Activated CD8-positive, alpha-beta T cell treated with anti-CD3 and anti-CD28 coated beads for 36 hours (primary cell): ENCODE measurements at regions not wholly inside any gene's neighbourhood (a gene's known extent, or its start where the extent isn't known, plus 50 kb on each side); places are given as distances from the start of the nearest gene placed in this dataset.

ENCODE experiments used
- ATAC-seq: fragments of 200-7000 bp; cut with Tn5 transposase; one replicate; pipeline ENCODE4 v1.10.0; 2021; ENCODE audit warnings: mild to moderate bottlenecking, moderate library complexity
- CTCF ChIA-PET: fragments of 350-600 bp; sonication (Branson Sonifier 250); formaldehyde crosslinking; loops from one replicate; lab custom pipeline; 2021; ENCODE audit warnings: antibody characterized with exemption; lab: Charles Lee
- POLR2A ChIA-PET: fragments of 350-600 bp; sonication (Branson Sonifier 250); formaldehyde crosslinking; loops from one replicate; lab custom pipeline; 2021; ENCODE audit warnings: antibody characterized with exemption; lab: Charles Lee
- DNase-seq: peaks from one replicate; pipeline ENCODE4 v3.0.0-alpha.2; 2020
- H3K27ac Mint-ChIP-seq: one replicate; pipeline ENCODE4 v1.8.0; 2021; ENCODE audit warnings: mild to moderate bottlenecking, mixed read lengths
- H3K27me3 Mint-ChIP-seq: one replicate; pipeline ENCODE4 v1.8.0; 2021; ENCODE audit warnings: mixed read lengths
- H3K36me3 Mint-ChIP-seq: one replicate; pipeline ENCODE4 v1.8.0; 2021; ENCODE audit warnings: low read depth, mixed read lengths
- H3K4me1 Mint-ChIP-seq: one replicate; pipeline ENCODE4 v1.8.0; 2021; ENCODE audit warnings: low read depth, mixed read lengths
- H3K4me3 Mint-ChIP-seq: one replicate; pipeline ENCODE4 v1.8.0; 2021; ENCODE audit warnings: mild to moderate bottlenecking, moderate library complexity, mixed read lengths
- H3K9me3 Mint-ChIP-seq: one replicate; pipeline ENCODE4 v1.8.0; 2021; ENCODE audit warnings: mixed read lengths
- CTCF ChIP-seq: fragments of 200-600 bp; IDR thresholded peaks from one replicate; pipeline ENCODE4 v1.8.0; 2022; ENCODE audit warnings: antibody characterized with exemption, mild to moderate bottlenecking
- intact Hi-C: fragments of 100-400 bp; cut with micrococcal nuclease; formaldehyde crosslinking; loops from one replicate; pipeline ENCODE4 v1.10.0; 2022

GRCh38 chr2:217647226-217647625 is 355.6 kb downstream of the TNS1 start:
- no peaks in the 10 kb centered on the region for H3K9me3 Mint-ChIP-seq
- no peaks in the 10 kb centered on the region for H3K27me3 Mint-ChIP-seq
- H3K4me1 Mint-ChIP-seq, result peaks cover 2% of the 10 kb centered on the region
- intact Hi-C loops, result no loop called here
- H3K4me3 Mint-ChIP-seq, result no peak overlapping the region
- CTCF ChIA-PET, result interaction anchor here (0.9 to 2.1 kb wide), 4 partner anchors 10 to 142 kb away, joined by 3 to 8 read pairs (median 4); no protein-coding TSS in a partner anchor
- ATAC-seq (no peak), DNase-seq (no peak)
- POLR2A ChIA-PET, result no interaction called here
- H3K27ac Mint-ChIP-seq, result no peak overlapping the region
- no peaks in the 10 kb centered on the region for H3K36me3 Mint-ChIP-seq
- no peak for TF ChIP-seq CTCF

- no peaks in the 10 kb centered on the region for H3K36me3 Mint-ChIP-seq
- no peak overlapping the region for H3K4me3 Mint-ChIP-seq
- POLR2A ChIA-PET, result interaction anchor here (1.0 kb wide), 1 partner anchor 35 kb away, joined by 3 read pairs; no protein-coding TSS in a partner anchor
- TF ChIP-seq CTCF, result no peak
- H3K4me1 Mint-ChIP-seq, result peaks cover 1% of the 10 kb centered on the region
- CTCF ChIA-PET, result no interaction called here
- DNase-seq (no peak), ATAC-seq (no peak)
- no peaks in the 10 kb centered on the region for H3K9me3 Mint-ChIP-seq
- no peak overlapping the region for H3K27ac Mint-ChIP-seq
- intact Hi-C loops, result no loop called here
- no peaks in the 10 kb centered on the region for H3K27me3 Mint-ChIP-seq
Measured at GRCh38 chr2:217645896-217646295, 356.9 kb downstream of the TNS1 start.

- Mint-ChIP-seq H3K4me3 (no peak overlapping the region), H3K36me3 (no peaks in the 10 kb centered on the region), H3K27ac (no peak overlapping the region), H3K9me3 (no peaks in the 10 kb centered on the region), H3K4me1 (no peaks in the 10 kb centered on the region), H3K27me3 (no peaks in the 10 kb centered on the region)
- CTCF ChIA-PET, result no interaction called here
- no peak for TF ChIP-seq CTCF
- ATAC-seq (no peak), DNase-seq (no peak)
- POLR2A ChIA-PET, result no interaction called here
- intact Hi-C loops, result no loop called here
Measured at GRCh38 chr2:217643789-217644301, 358.9 kb downstream of the TNS1 start.

GRCh38 chr2:217642944-217643343 is 359.9 kb downstream of the TNS1 start:
- no peak overlapping the region for H3K27ac Mint-ChIP-seq
- CTCF ChIA-PET, result interaction anchor here (0.8 to 0.9 kb wide), 2 partner anchors 9 to 70 kb away, joined by 3 read pairs; no protein-coding TSS in a partner anchor
- ATAC-seq, result no peak
- intact Hi-C loops, result no loop called here
- TF ChIP-seq CTCF, result no peak
- H3K27me3 Mint-ChIP-seq, result no peaks in the 10 kb centered on the region
- no peaks in the 10 kb centered on the region for H3K9me3 Mint-ChIP-seq
- H3K4me1 Mint-ChIP-seq, result no peaks in the 10 kb centered on the region
- POLR2A ChIA-PET, result no interaction called here
- no peak for DNase-seq
- H3K4me3 Mint-ChIP-seq, result no peak overlapping the region
- no peaks in the 10 kb centered on the region for H3K36me3 Mint-ChIP-seq

GRCh38 chr2:217641960-217642359 is 360.8 kb downstream of the TNS1 start:
- Mint-ChIP-seq H3K36me3 (no peaks in the 10 kb centered on the region), H3K27ac (no peak overlapping the region), H3K4me1 (no peaks in the 10 kb centered on the region), H3K4me3 (no peak overlapping the region), H3K27me3 (no peaks in the 10 kb centered on the region), H3K9me3 (no peaks in the 10 kb centered on the region)
- DNase-seq (no peak), ATAC-seq (no peak)
- intact Hi-C loops, result no loop called here
- TF ChIP-seq CTCF, result no peak
- POLR2A ChIA-PET, result no interaction called here
- CTCF ChIA-PET, result interaction anchor here (2.3 kb wide), 1 partner anchor 8 kb away, joined by 12 read pairs; no protein-coding TSS in a partner anchor
